ENCODE measurements at regions not wholly inside any gene's neighbourhood (a gene's known extent, or its start where the extent isn't known, plus 50 kb on each side); places are given as distances from the start of the nearest gene placed in this dataset.
A peak's percentile ranks its signal among the peaks of the same experiment; 100 is the strongest.
"Not testable (repeated sequence)": the region's sequence is repeated elsewhere in the genome, so short reads cannot be mapped to it uniquely, and the experiment has no call there.

DNA sequence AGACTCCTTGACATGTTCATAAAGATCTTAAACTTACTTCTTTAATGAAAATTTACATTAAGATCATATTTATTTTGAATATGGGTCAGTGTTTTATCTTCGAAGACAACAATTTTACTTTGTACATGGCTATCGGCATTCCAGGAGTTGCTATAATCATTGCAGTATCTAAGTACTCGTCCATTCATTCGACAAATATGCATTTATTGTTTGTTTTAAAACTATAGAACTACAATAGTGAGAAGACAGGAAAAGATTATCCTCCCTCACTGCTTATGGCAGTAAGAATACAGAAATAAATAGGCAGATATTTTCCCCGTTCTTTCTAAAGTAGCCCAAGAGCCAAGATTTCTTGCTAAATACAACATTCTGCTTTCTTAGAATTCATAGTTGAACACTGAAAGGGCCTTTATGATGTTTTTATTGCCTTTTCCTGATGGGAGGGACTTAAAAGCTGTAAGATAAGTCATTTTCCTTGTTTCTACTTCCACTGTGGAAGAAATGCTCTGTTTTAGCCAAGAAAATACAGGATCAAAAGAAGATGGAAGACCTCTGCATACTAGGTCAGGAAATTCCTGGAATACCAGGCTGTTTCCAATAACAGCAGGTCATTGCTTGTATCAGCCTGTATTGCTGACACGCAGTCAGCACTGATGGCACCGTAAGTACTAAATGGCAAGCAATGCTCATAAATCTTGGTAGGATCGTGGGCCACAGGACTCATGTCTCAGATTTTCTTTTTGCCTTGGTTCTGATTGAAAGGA is 521.0 kb upstream of the ATP2B1 start:
- Histone ChIP-seq H3K4me1 (ENCODE audit: control insufficient read depth, insufficient read depth, low read length) (peaks cover 10% of the 10 kb centered on the region), H3K27me3 (ENCODE audit: control insufficient read depth, insufficient read depth, low read length, poor library complexity, severe bottlenecking) (no peaks in the 10 kb centered on the region), H3K4me3 (ENCODE audit: insufficient read depth, low read depth, low read length) (no peak overlapping the region), H3K36me3 (ENCODE audit: control insufficient read depth, insufficient read depth, low read length) (no peaks in the 10 kb centered on the region), H3K27ac (ENCODE audit: insufficient read depth, low read depth, low read length, poor library complexity, severe bottlenecking) (peak overlapping the region; percentile 86), H3K9me3 (ENCODE audit: control insufficient read depth, low read length) (no peaks in the 10 kb centered on the region)
- WGBS, 2 experiments: 77 to 81% methylated on average over 6 to 7 of the region's 8 CpGs

DNA sequence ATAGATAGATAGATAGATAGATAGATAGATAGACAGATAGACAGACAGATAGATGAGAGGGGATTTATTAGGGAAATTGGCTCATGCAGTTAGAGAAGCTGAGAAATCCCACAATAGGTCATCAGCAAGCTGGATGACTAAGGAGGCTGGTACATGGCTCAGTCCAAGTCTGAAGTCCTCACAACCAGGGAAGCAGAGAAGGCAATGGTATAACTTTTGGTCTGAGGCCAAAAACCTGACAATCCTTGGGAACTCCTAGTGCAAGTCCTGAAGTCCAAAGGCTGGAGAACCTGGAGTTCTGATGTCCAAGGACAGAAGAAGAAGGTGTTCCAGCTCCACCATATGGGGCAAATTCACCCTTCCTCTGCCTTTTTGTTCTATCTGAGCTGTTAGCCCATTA is 517.6 kb upstream of the ATP2B1 start:
- Histone ChIP-seq H3K36me3 (ENCODE audit: control insufficient read depth, insufficient read depth, low read length) (no peaks in the 10 kb centered on the region), H3K4me1 (ENCODE audit: control insufficient read depth, insufficient read depth, low read length) (peaks cover 10% of the 10 kb centered on the region), H3K27ac (ENCODE audit: insufficient read depth, low read depth, low read length, poor library complexity, severe bottlenecking) (no peak overlapping the region), H3K4me3 (ENCODE audit: insufficient read depth, low read depth, low read length) (no peak overlapping the region), H3K27me3 (ENCODE audit: control insufficient read depth, insufficient read depth, low read length, poor library complexity, severe bottlenecking) (no peaks in the 10 kb centered on the region), H3K9me3 (ENCODE audit: control insufficient read depth, low read length) (no peaks in the 10 kb centered on the region)

DNA sequence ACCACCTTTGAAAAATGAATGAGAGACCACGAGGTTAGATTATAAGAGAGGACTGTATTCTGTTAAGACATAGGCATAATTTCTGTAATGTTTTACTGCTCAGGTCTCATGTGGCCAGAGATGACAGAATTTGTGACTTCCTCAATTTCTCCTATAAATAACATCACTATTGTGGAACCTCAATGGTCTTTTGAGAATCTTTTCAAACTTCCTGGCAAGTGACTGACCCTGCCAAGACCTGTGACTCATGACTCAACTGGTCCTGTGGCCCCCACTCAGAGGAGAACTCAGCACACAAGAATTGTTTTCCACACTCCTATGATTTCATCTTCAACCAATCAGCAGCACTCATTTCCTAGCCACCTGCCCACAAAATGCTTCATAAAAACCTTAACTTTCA is 508.2 kb upstream of the ATP2B1 start:
- H3K9me3 ChIP-seq (ENCODE audit: control insufficient read depth, low read length): no peaks in the 10 kb centered on the region

DNA sequence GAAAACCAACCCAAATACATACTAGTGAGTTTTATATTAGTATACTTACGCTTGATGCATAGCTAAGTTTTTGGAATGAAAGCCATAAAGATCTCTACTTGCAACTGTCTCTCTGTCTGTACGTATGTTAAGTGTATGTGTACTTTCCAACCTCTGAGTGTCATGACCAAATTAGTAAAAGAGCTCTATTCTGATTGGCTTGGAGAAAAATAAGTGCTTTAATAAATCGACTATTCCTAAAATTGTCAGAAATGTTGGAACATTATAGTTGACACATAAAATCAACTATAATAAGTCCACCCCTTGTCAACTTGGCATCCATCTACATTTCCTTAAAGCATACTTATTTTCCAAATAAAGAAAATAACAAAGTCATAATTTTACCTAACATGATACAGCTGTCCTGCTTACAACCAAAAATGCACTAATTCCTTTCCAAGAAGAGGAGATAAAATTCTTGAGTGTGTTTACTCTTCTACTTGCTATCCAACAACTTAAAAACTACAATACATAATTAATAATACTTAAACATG is 507.4 kb upstream of the ATP2B1 start:
- H3K4me1 ChIP-seq (ENCODE audit: control insufficient read depth, insufficient read depth, low read length): no peaks in the 10 kb centered on the region
- no peaks in the 10 kb centered on the region for H3K9me3 ChIP-seq (ENCODE audit: control insufficient read depth, low read length)
- WGBS, 2 experiments: 65 to 100% methylated on average over 1 to 3 of the region's 3 CpGs
- H3K36me3 ChIP-seq (ENCODE audit: control insufficient read depth, insufficient read depth, low read length): no peaks in the 10 kb centered on the region
- no peak overlapping the region for H3K27ac ChIP-seq (ENCODE audit: insufficient read depth, low read depth, low read length, poor library complexity, severe bottlenecking)
- no peaks in the 10 kb centered on the region for H3K27me3 ChIP-seq (ENCODE audit: control insufficient read depth, insufficient read depth, low read length, poor library complexity, severe bottlenecking)
- no peak overlapping the region for H3K4me3 ChIP-seq (ENCODE audit: insufficient read depth, low read depth, low read length)

More for the DNA sequence above, 508.2 kb upstream of the ATP2B1 start:
- H3K36me3 ChIP-seq (ENCODE audit: control insufficient read depth, insufficient read depth, low read length): no peaks in the 10 kb centered on the region
- no peak overlapping the region for H3K27ac ChIP-seq (ENCODE audit: insufficient read depth, low read depth, low read length, poor library complexity, severe bottlenecking)
- H3K4me3 ChIP-seq (ENCODE audit: insufficient read depth, low read depth, low read length): no peak overlapping the region
- no peaks in the 10 kb centered on the region for H3K4me1 ChIP-seq (ENCODE audit: control insufficient read depth, insufficient read depth, low read length)
- WGBS, 2 experiments: 80 to 100% methylated on average over 1 of the region's 1 CpG
- no peaks in the 10 kb centered on the region for H3K27me3 ChIP-seq (ENCODE audit: control insufficient read depth, insufficient read depth, low read length, poor library complexity, severe bottlenecking)

DNA sequence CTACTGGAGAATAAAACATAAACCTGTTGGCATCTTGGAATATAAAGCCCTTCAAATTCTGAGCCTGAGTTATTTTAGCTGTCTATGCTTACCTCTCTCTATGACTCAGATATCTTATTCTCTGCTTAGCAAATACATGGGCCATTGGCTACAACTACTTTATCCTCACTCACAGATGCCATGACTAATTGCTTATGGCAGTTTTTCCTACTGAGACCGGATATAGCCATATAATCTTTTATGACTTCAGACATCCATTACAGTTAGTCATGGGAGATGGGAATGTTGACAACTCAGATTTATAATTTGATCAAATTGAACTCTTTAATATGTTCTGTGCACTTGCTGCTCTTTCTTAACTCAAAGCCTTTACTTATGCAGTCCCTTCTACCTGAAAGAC is 502.4 kb upstream of the ATP2B1 start:
- Histone ChIP-seq H3K4me1 (ENCODE audit: control insufficient read depth, insufficient read depth, low read length) (no peaks in the 10 kb centered on the region), H3K27me3 (ENCODE audit: control insufficient read depth, insufficient read depth, low read length, poor library complexity, severe bottlenecking) (no peaks in the 10 kb centered on the region), H3K27ac (ENCODE audit: insufficient read depth, low read depth, low read length, poor library complexity, severe bottlenecking) (no peak overlapping the region), H3K4me3 (ENCODE audit: insufficient read depth, low read depth, low read length) (no peak overlapping the region), H3K9me3 (ENCODE audit: control insufficient read depth, low read length) (peaks cover 3% of the 10 kb centered on the region), H3K36me3 (ENCODE audit: control insufficient read depth, insufficient read depth, low read length) (no peaks in the 10 kb centered on the region)
- 100% methylated on average over 1 of the region's 1 CpG for WGBS, 2 experiments

DNA sequence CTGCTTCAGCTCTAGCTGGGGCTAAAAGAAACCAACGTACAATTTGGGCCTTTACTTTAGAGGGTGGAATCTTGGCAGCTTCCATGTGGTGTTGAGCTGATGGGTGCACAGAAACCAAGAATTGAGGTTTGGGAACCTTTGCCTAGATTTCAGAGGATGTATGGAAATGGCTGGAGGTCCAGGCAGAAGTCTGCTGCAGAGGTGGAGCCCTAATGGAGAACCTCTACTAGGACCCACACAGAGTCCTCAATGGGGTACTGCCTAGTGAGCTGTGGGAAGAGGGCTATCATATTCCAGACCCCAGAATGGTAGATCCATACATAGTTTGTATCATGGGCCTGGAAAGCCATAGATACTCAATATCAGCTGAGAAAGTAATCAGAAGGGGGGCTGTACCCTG is 500.4 kb upstream of the ATP2B1 start:
- no peak overlapping the region for H3K27ac ChIP-seq (ENCODE audit: insufficient read depth, low read depth, low read length, poor library complexity, severe bottlenecking)
- H3K36me3 ChIP-seq (ENCODE audit: control insufficient read depth, insufficient read depth, low read length): no peaks in the 10 kb centered on the region
- no peaks in the 10 kb centered on the region for H3K27me3 ChIP-seq (ENCODE audit: control insufficient read depth, insufficient read depth, low read length, poor library complexity, severe bottlenecking)
- 84 to 95% methylated on average over 1 of the region's 1 CpG for whole genome bisulfite sequencing, 2 experiments
- no peaks in the 10 kb centered on the region for H3K4me1 ChIP-seq (ENCODE audit: control insufficient read depth, insufficient read depth, low read length)
- peaks cover 3% of the 10 kb centered on the region for H3K9me3 ChIP-seq (ENCODE audit: control insufficient read depth, low read length)
- H3K4me3 ChIP-seq (ENCODE audit: insufficient read depth, low read depth, low read length): no peak overlapping the region

DNA sequence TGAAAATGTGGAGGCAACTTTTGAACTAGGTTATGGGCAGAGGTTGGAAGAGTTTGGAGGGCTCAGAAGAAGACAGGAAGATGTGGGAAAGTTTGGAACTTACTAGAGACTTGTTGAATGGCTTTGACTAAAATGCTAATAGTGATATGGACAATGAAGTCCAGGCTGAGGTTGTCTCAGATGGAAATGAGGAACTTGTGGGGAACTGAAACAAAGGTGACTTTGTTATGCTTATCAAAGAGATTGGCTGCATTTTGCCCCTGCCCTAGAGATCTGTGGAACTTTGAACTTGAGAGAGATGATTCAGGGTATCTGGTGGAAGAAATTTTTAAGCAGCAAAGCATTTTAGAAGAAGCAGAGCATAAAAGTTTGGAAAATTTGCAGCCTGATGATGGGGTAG is 499.7 kb upstream of the ATP2B1 start:
- H3K9me3 ChIP-seq (ENCODE audit: control insufficient read depth, low read length); H3K4me3 ChIP-seq (ENCODE audit: insufficient read depth, low read depth, low read length); H3K27ac ChIP-seq (ENCODE audit: insufficient read depth, low read depth, low read length, poor library complexity, severe bottlenecking); H3K36me3 ChIP-seq (ENCODE audit: control insufficient read depth, insufficient read depth, low read length); H3K27me3 ChIP-seq (ENCODE audit: control insufficient read depth, insufficient read depth, low read length, poor library complexity, severe bottlenecking); H3K4me1 ChIP-seq (ENCODE audit: control insufficient read depth, insufficient read depth, low read length): not testable (repeated sequence)

DNA sequence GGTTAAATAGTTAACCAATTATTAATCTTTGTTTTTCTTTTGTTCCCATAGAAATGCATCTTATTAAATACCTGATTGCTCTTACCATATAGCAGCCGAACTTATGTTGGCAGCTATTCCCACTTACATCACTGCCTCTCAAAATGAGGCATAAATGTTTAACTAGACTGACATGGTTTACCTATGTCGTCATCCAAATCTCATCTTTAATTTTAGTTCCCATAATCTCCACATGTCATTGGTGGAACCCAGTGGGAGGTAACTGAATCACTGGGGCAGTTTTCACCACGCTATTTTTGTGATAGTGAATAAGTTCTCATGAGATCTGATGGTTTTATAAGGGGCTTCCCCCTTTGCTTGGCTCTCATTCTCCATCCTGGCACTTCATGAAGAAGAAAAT is 499.2 kb upstream of the ATP2B1 start:
- no peaks in the 10 kb centered on the region for H3K36me3 ChIP-seq (ENCODE audit: control insufficient read depth, insufficient read depth, low read length)
- H3K4me1 ChIP-seq (ENCODE audit: control insufficient read depth, insufficient read depth, low read length): no peaks in the 10 kb centered on the region
- WGBS, 2 experiments: 89 to 95% methylated on average over 2 to 3 of the region's 3 CpGs

DNA sequence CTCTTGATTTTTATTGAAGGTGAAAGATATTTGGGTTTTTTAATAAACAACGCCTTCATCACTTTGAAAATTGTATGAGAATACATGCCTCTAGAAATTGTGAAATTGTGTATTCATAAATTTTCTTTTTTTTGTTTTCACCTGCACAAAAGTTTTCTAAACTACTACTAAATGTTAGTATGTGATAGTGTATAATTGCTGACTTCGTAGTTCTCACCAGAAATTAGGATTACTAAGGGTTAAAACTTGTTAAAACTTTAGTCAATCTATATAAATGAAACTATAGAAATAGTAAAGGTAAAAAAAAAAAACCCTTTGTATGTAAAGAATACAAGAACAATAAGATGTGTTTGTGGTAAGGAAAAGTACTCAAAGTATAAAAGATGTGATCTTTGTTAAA is 496.5 kb upstream of the ATP2B1 start:
- Histone ChIP-seq H3K27me3 (ENCODE audit: control insufficient read depth, insufficient read depth, low read length, poor library complexity, severe bottlenecking) (no peaks in the 10 kb centered on the region), H3K36me3 (ENCODE audit: control insufficient read depth, insufficient read depth, low read length) (no peaks in the 10 kb centered on the region)
- WGBS, 2 experiments: 100% methylated on average over 1 of the region's 2 CpGs; no CpG with 5 or more reads in 1 of the 2 experiments

More for the DNA sequence above, 499.2 kb upstream of the ATP2B1 start:
- Histone ChIP-seq H3K4me3 (ENCODE audit: insufficient read depth, low read depth, low read length) (no peak overlapping the region), H3K27ac (ENCODE audit: insufficient read depth, low read depth, low read length, poor library complexity, severe bottlenecking) (no peak overlapping the region), H3K27me3 (ENCODE audit: control insufficient read depth, insufficient read depth, low read length, poor library complexity, severe bottlenecking) (no peaks in the 10 kb centered on the region), H3K9me3 (ENCODE audit: control insufficient read depth, low read length) (peaks cover 3% of the 10 kb centered on the region)

DNA sequence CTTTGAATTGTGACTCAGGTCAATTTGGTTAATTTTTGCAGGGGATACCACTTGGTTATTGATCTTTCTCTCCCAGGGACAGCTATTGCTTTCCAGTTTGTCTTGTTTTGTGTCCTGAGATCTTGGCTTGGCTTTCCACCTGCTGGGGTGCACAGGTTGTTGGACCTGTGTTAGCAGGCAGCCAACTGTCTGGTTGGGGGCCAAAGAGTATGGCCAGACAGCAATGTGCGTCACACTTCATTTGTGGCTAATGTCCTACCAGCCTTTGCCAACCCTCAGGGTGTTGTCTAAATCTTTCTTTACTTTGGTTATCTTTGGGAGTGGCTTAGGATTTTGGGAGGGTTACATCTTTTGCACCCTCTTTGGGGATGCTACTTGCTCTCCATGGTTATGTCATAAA is 494.9 kb upstream of the ATP2B1 start:
- H3K27me3 ChIP-seq (ENCODE audit: control insufficient read depth, insufficient read depth, low read length, poor library complexity, severe bottlenecking): no peaks in the 10 kb centered on the region
- H3K36me3 ChIP-seq (ENCODE audit: control insufficient read depth, insufficient read depth, low read length): no peaks in the 10 kb centered on the region
- H3K4me3 ChIP-seq (ENCODE audit: insufficient read depth, low read depth, low read length): no peak overlapping the region
- WGBS, 2 experiments: 97 to 100% methylated on average over 1 of the region's 1 CpG
- no peaks in the 10 kb centered on the region for H3K9me3 ChIP-seq (ENCODE audit: control insufficient read depth, low read length)
- no peaks in the 10 kb centered on the region for H3K4me1 ChIP-seq (ENCODE audit: control insufficient read depth, insufficient read depth, low read length)
- no peak overlapping the region for H3K27ac ChIP-seq (ENCODE audit: insufficient read depth, low read depth, low read length, poor library complexity, severe bottlenecking)

More for the DNA sequence above, 496.5 kb upstream of the ATP2B1 start:
- Histone ChIP-seq H3K4me1 (ENCODE audit: control insufficient read depth, insufficient read depth, low read length) (no peaks in the 10 kb centered on the region), H3K9me3 (ENCODE audit: control insufficient read depth, low read length) (peaks cover 3% of the 10 kb centered on the region), H3K27ac (ENCODE audit: insufficient read depth, low read depth, low read length, poor library complexity, severe bottlenecking) (no peak overlapping the region), H3K4me3 (ENCODE audit: insufficient read depth, low read depth, low read length) (no peak overlapping the region)
